K562 (cell line): ENCODE measurements at regions not wholly inside any gene's neighbourhood (a gene's known extent, or its start where the extent isn't known, plus 50 kb on each side); places are given as distances from the start of the nearest gene placed in this dataset.

ENCODE experiments used
- ATAC-seq: fragments of 200-7000 bp; cut with Tn5 transposase; 3 replicates; pipeline ENCODE4 v1.9.1; 2020; ENCODE audit warnings: moderate library complexity
- BruUV-seq: library from RNA; stranded (reverse); fragments of 400-500 nt; replicated peaks from 2 replicates; lab custom pipeline; 2021; lab: Mats Ljungman, UMichigan
- CTCF ChIA-PET: fragments of 300-600 bp; formaldehyde crosslinking; extraction: SDS; loops from one replicate; lab custom pipeline; 2021; ENCODE audit warnings: low intra/inter-chr PET ratio; lab: Yijun Ruan, JAX
- POLR2A ChIA-PET: fragments of 300-600, 350-650 bp; sonication (Branson Sonifier 250); formaldehyde crosslinking; extraction: SDS; loops from one replicate; lab custom pipeline; 2021; ENCODE audit warnings: antibody characterized with exemption, inconsistent platforms; lab: Yijun Ruan, JAX
- DNase-seq, 4 experiments: peaks; one replicate each; pipeline versions ENCODE4 v3.0.0 to v3.0.0-alpha.2; 2011 to 2018; ENCODE audit warnings: low spot score in 3 of 4, mixed read lengths in 3 of 4; ENCODE audit errors: extremely low read depth in 1 of 4
- FAIRE-seq: peaks from 2 replicates; lab custom pipeline; 2011; peaks lifted over from hg19 to GRCh38; lab: Jason Lieb, UNC
- H2AFZ ChIP-seq: 2 replicates; pipeline ENCODE4 v1.6.0; 2011; ENCODE audit warnings: low read depth, low read length, control low read depth, inconsistent platforms
- H3K27ac ChIP-seq: fragments of 200-600 bp; 3 replicates; pipeline ENCODE4 v1.8.0; 2011; ENCODE audit warnings: low read depth, mild to moderate bottlenecking, control low read depth, inconsistent platforms, low read length, moderate library complexity, mixed read lengths; ENCODE audit errors: extremely low read depth
- H3K27me3 ChIP-seq, 2 experiments: fragments of 300-600 bp in 1 of 2; 2 replicates in 1 of 2; 3 replicates in 1 of 2; pipeline versions ENCODE4 v1.6.0 to v1.8.0; 2011; ENCODE audit warnings: inconsistent platforms in 2 of 2, low read length in 2 of 2, mild to moderate bottlenecking in 1 of 2, mixed read lengths in 1 of 2, moderate library complexity in 1 of 2; ENCODE audit not compliant: control insufficient read depth in 2 of 2, insufficient read depth in 2 of 2
- H3K36me3 ChIP-seq: fragments of 300-600 bp; 3 replicates; pipeline ENCODE4 v1.8.0; 2011; ENCODE audit warnings: mild to moderate bottlenecking, low read length, inconsistent platforms; ENCODE audit not compliant: control insufficient read depth, insufficient read depth
- H3K4me1 ChIP-seq, 2 experiments: fragments of 200-600 bp in 1 of 2; replicated peaks in 1 of 2; 2 replicates in 1 of 2; 3 replicates in 1 of 2; pipeline versions ENCODE4 v1.5.1 to v1.8.0; 2011; ENCODE audit warnings: inconsistent platforms in 2 of 2, low read length in 2 of 2, mild to moderate bottlenecking in 1 of 2, mixed read lengths in 1 of 2, moderate library complexity in 1 of 2; ENCODE audit not compliant: control insufficient read depth in 2 of 2, insufficient read depth in 2 of 2
- H3K4me2 ChIP-seq: 2 replicates; pipeline ENCODE4 v1.6.1; 2011; ENCODE audit warnings: low read length, control low read depth, inconsistent platforms, mixed read lengths; ENCODE audit not compliant: insufficient read depth
- H3K4me3 ChIP-seq: fragments of 200-600 bp; sonication (generic), shearing (Covaris generic); 2 replicates; pipeline ENCODE4 v1.5.1; 2016; ENCODE audit warnings: control low read depth, inconsistent platforms
- H3K79me2 ChIP-seq: fragments of 200-600 bp; 3 replicates; pipeline ENCODE4 v1.8.0; 2011; ENCODE audit warnings: low read length, inconsistent platforms; ENCODE audit not compliant: control insufficient read depth, insufficient read depth
- H3K9ac ChIP-seq, 2 experiments: 2 replicates each; pipeline versions ENCODE4 v1.6.0 to v1.6.1; 2011; ENCODE audit warnings: low read depth in 2 of 2, low read length in 2 of 2, control low read depth in 1 of 2, inconsistent platforms in 1 of 2, mild to moderate bottlenecking in 1 of 2, mixed read lengths in 1 of 2; ENCODE audit not compliant: insufficient read depth in 1 of 2
- H3K9me1 ChIP-seq: one replicate; pipeline ENCODE4 v1.6.0; 2011; ENCODE audit warnings: inconsistent platforms, mild to moderate bottlenecking, low read length, moderate library complexity; ENCODE audit not compliant: control insufficient read depth, insufficient read depth
- H3K9me3 ChIP-seq: replicated peaks from 2 replicates; pipeline ENCODE4 v1.5.1; 2011; ENCODE audit warnings: low read depth, low read length, inconsistent platforms; ENCODE audit not compliant: control insufficient read depth, insufficient read depth
- H4K20me1 ChIP-seq: replicated peaks from 2 replicates; pipeline ENCODE4 v1.6.1; 2011; ENCODE audit warnings: low read length, inconsistent platforms, mixed read lengths; ENCODE audit not compliant: control insufficient read depth, insufficient read depth
- BHLHE40 ChIP-seq: IDR thresholded peaks from 2 replicates; pipeline ENCODE4 v1.6.1; 2011; ENCODE audit warnings: low read length, improper control_type of control experiment
- ETS1 ChIP-seq: conservative IDR thresholded peaks from 2 replicates; pipeline ENCODE4 v1.6.1; 2011; ENCODE audit warnings: low read depth, mild to moderate bottlenecking, low read length; ENCODE audit not compliant: control insufficient read depth
- ETV6 ChIP-seq, 3 experiments: fragments of 150-350 bp in 1 of 3; sonication (generic) in 1 of 3; formaldehyde crosslinking in 1 of 3; IDR thresholded peaks; 2 replicates each; pipeline versions ENCODE4 v1.6.1 to v1.8.0; 2014 to 2022; ENCODE audit warnings: borderline replicate concordance in 2 of 3, low read depth in 2 of 3, antibody characterized with exemption in 1 of 3, low read length in 1 of 3, mild to moderate bottlenecking in 1 of 3, missing genetic modification reagents in 1 of 3
- KLF1 ChIP-seq: fragments of 450-650 bp; IDR thresholded peaks from 2 replicates; pipeline ENCODE4 v1.6.1; 2016; ENCODE audit warnings: missing genetic modification characterization, missing compliant biosample characterization
- MEF2D ChIP-seq: conservative IDR thresholded peaks from 2 replicates; pipeline ENCODE4 v1.6.1; 2016; ENCODE audit warnings: low read depth, missing genetic modification characterization, missing compliant biosample characterization
- RB1 ChIP-seq: fragments of 450-650 bp; IDR thresholded peaks from 2 replicates; pipeline ENCODE4 v1.6.1; 2017; ENCODE audit warnings: low read depth, mild to moderate bottlenecking
- RBM14 ChIP-seq: fragments of 200-400 bp; formaldehyde crosslinking; IDR thresholded peaks from 2 replicates; pipeline ENCODE4 v1.6.1; 2018; ENCODE audit warnings: low read depth, mild to moderate bottlenecking, low read length, moderate library complexity, borderline replicate concordance; ENCODE audit not compliant: insufficient read depth
- ZNF24 ChIP-seq: fragments of 450-650 bp; IDR thresholded peaks from 2 replicates; pipeline ENCODE4 v1.6.1; 2016
- ZNF584 ChIP-seq: fragments of 200-800 bp; sonication (Bioruptor generic); IDR thresholded peaks from 2 replicates; pipeline ENCODE4 v1.6.1; 2016; ENCODE audit warnings: low read depth, mild to moderate bottlenecking, missing genetic modification characterization, missing compliant biosample characterization
- WGBS: fragments of 100-300 bp; shearing (Covaris generic); methylation state at CpG from one replicate; pipeline ENCODE4 v1.1.6; 2016; ENCODE audit warnings: low coverage, mixed read lengths; ENCODE audit not compliant: insufficient coverage; ENCODE audit errors: missing lambda C conversion rate; 5-methylcytosine and 5-hydroxymethylcytosine counted together
- in situ Hi-C: fragments of 300-500 bp; cut with MboI; formaldehyde crosslinking; loops from 4 replicates; pipeline ENCODE4 v1.15.0; 2018; ENCODE audit warnings: inconsistent platforms, mixed read lengths
- intact Hi-C: fragments of 100-400 bp; cut with micrococcal nuclease; formaldehyde crosslinking; loops from 2 replicates; pipeline ENCODE4 v1.14.2; 2022
- TF ChIP-seq, protein P1 (sequence below): fragments of 450-650 bp; IDR thresholded peaks from 2 replicates; pipeline ENCODE4 v1.6.1; 2016; ENCODE audit warnings: borderline replicate concordance
- TF ChIP-seq, protein P2 (sequence below), 3 experiments: IDR thresholded peaks in 2 of 3; conservative IDR thresholded peaks in 1 of 3; 2 replicates each; pipeline ENCODE4 v1.5.1; 2011 to 2012; ENCODE audit warnings: low read length in 3 of 3, mild to moderate bottlenecking in 3 of 3, control low read depth in 2 of 3, improper control_type of control experiment in 1 of 3, inconsistent platforms in 1 of 3, low read depth in 1 of 3, mixed read lengths in 1 of 3, moderate library complexity in 1 of 3; ENCODE audit not compliant: insufficient read depth in 2 of 3

- WGBS, result 1% methylated on average over 7 of the region's 7 CpGs
- no peak for TF ChIP-seq KLF1
- no peak for TF ChIP-seq MEF2D (tag)
- no peak for TF ChIP-seq ZNF584 (CRISPR knock-in tag)
- no peak for TF ChIP-seq RB1
- TF ChIP-seq, protein P1, sequence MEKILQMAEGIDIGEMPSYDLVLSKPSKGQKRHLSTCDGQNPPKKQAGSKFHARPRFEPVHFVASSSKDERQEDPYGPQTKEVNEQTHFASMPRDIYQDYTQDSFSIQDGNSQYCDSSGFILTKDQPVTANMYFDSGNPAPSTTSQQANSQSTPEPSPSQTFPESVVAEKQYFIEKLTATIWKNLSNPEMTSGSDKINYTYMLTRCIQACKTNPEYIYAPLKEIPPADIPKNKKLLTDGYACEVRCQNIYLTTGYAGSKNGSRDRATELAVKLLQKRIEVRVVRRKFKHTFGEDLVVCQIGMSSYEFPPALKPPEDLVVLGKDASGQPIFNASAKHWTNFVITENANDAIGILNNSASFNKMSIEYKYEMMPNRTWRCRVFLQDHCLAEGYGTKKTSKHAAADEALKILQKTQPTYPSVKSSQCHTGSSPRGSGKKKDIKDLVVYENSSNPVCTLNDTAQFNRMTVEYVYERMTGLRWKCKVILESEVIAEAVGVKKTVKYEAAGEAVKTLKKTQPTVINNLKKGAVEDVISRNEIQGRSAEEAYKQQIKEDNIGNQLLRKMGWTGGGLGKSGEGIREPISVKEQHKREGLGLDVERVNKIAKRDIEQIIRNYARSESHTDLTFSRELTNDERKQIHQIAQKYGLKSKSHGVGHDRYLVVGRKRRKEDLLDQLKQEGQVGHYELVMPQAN, result no peak
- no peak for TF ChIP-seq ETS1
- TF ChIP-seq, protein P2, sequence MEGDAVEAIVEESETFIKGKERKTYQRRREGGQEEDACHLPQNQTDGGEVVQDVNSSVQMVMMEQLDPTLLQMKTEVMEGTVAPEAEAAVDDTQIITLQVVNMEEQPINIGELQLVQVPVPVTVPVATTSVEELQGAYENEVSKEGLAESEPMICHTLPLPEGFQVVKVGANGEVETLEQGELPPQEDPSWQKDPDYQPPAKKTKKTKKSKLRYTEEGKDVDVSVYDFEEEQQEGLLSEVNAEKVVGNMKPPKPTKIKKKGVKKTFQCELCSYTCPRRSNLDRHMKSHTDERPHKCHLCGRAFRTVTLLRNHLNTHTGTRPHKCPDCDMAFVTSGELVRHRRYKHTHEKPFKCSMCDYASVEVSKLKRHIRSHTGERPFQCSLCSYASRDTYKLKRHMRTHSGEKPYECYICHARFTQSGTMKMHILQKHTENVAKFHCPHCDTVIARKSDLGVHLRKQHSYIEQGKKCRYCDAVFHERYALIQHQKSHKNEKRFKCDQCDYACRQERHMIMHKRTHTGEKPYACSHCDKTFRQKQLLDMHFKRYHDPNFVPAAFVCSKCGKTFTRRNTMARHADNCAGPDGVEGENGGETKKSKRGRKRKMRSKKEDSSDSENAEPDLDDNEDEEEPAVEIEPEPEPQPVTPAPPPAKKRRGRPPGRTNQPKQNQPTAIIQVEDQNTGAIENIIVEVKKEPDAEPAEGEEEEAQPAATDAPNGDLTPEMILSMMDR (IDR thresholded peaks at IDR 0.05 in 2 of 3, conservative IDR thresholded peaks at IDR 0.05 in 1 of 3; ENCODE audit: insufficient read depth in 2 of 3, low read depth in 1 of 3, low read length in 3 of 3), result no peak
- no peak for TF ChIP-seq ETV6 (IDR thresholded peaks at IDR 0.05; ENCODE audit: borderline replicate concordance in 1 of 2, low read depth in 2 of 2, low read length in 1 of 2)
- TF ChIP-seq ETV6 (CRISPR knock-in tag; IDR thresholded peaks at IDR 0.05; ENCODE audit: borderline replicate concordance), result no peak
- TF ChIP-seq RBM14, result no peak
- no peak for TF ChIP-seq ZNF24
- TF ChIP-seq BHLHE40, result no peak
- no peak overlapping the region for H3K27ac ChIP-seq
- peaks cover 0 to 29% of the 10 kb centered on the region in 2 experiments; a peak in 2 of 5 replicates for H3K27me3 ChIP-seq
- H3K9me1 ChIP-seq, result no peaks in the 10 kb centered on the region
- H2AFZ ChIP-seq, result no peak overlapping the region
- no peak overlapping the region for H3K9ac ChIP-seq
- H3K36me3 ChIP-seq, result no peaks in the 10 kb centered on the region
- no TSS peak for BruUV-seq
- intact Hi-C loops, result loop anchor here (10.0 kb wide), 1 partner anchor 291 kb away; no protein-coding TSS in a partner anchor
- no peak for ATAC-seq
- DNase-seq, result no peak
- in situ Hi-C loops, result no loop called here
- no peak overlapping the region for H3K4me2 ChIP-seq
- H3K9me3 ChIP-seq, result no peaks in the 10 kb centered on the region
- H3K4me1 ChIP-seq, result peaks cover 0 to 6% of the 10 kb centered on the region in 2 experiments; a peak in 1 of 5 replicates
- no peak for FAIRE-seq
- no peak overlapping the region for H3K4me3 ChIP-seq
- CTCF ChIA-PET, result no interaction called here
- POLR2A ChIA-PET, result interaction anchor here (0.6 kb wide), 1 partner anchor 668 kb away, joined by 5 read pairs; no protein-coding TSS in a partner anchor
- H4K20me1 ChIP-seq, result peaks cover 3% of the 10 kb centered on the region
- H3K79me2 ChIP-seq, result no peaks in the 10 kb centered on the region
Measured at GRCh38 chr11:116353589-116353988, 419.2 kb downstream of the BUD13 start.
